Fibroblast of skin of right quadriceps (primary cell): ENCODE measurements at regions not wholly inside any gene's neighbourhood (a gene's known extent, or its start where the extent isn't known, plus 50 kb on each side); places are given as distances from the start of the nearest gene placed in this dataset.

Experiments
- DNase-seq: peaks from one replicate; pipeline ENCODE4 v3.0.0-alpha.2; 2013

DNA sequence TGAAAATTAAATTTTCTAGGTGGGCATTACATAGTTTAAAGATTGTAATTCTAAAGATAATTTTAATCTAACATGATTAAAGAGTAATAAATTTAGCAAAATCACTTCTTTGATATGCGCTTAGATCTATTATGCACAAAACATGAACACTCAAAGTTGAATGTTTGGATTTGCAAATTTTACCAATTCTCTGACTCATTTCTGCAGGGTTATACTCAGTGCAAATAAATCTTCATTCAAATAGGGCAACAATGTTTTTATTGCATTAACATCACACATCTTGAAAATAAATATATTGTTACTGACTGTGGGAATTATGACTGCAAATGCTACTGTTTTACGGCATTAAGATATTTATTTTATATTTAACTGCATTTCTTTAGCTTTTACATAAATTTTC is 110.7 kb downstream of the OGFRL1 start:
- DNase-seq = no peak

DNA sequence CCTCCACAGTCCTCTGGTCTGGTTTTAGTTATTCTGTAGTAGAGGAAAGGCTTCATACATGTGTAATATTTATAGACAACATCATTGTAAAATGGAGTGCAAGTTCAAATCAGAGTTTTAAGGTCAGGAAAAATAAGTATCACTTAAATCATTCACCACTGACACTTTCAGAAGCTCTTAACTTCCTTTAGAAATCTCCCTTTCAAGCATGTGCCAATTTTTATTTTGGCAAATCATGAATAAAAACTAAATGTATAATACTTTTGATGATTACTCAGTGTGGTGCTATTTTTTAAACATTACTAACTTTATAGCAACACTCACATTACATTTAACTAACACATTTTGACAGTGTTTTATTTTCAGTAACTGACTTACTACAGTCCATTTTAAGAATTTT is 112.2 kb downstream of the OGFRL1 start:
- peak; percentile 31 for DNase-seq

- no peak for DNase-seq
Measured at GRCh38 chr6:71402096-71402495, 113.5 kb downstream of the OGFRL1 start.

- no peak for DNase-seq
Measured at GRCh38 chr6:71403422-71404134, 115.0 kb downstream of the OGFRL1 start.

- DNase-seq = peak; percentile 70
Measured at GRCh38 chr6:71404145-71404966, 115.7 kb downstream of the OGFRL1 start.

- no peak for DNase-seq
Measured at GRCh38 chr6:71404967-71405278, 116.3 kb downstream of the OGFRL1 start.

DNA sequence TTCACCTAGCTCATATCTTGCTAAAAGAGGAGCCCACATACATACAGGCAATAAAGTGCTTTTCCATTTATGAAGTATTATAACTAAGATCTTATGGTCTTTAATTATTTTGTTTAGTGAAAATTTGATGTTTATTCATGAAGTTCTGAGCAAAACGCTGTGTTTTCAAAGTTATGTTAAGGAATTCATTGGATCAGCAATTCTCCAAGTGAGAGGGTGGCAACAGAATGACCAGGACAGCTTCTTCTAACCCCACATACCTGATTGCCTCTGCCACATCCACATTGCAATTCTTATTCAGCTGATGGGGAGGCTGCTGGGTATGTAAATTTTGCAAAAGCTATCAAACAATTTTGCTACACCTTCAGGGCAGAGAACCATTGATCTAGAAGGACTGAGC is 116.8 kb downstream of the OGFRL1 start:
- no peak for DNase-seq

GRCh38 chr6:71406865-71407860 is 118.6 kb downstream of the OGFRL1 start:
- no peak for DNase-seq

- no peak for DNase-seq
Measured at GRCh38 chr6:71408787-71409723, 120.4 kb downstream of the OGFRL1 start.

GRCh38 chr6:71410164-71410566 is 121.6 kb downstream of the OGFRL1 start:
- no peak for DNase-seq

DNA sequence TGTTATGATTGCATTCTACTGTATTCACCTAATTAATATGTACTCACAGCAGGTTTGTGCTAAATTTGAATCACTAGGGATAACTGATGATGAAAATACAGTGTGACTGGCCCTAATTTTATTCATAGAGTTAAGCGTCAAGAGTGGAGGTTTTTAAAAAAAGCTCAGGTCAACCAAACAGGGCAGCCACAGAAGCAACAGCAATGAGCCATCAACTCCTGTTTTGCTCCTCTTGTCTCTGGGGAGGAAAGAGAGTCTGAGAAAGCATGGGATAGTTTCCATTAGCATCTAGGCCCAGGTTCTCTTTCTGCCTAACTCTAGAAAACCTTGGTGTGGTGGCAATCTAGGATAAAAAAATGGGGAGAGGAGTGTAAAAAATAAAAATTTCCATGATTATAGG is 122.1 kb downstream of the OGFRL1 start:
- no peak for DNase-seq

DNA sequence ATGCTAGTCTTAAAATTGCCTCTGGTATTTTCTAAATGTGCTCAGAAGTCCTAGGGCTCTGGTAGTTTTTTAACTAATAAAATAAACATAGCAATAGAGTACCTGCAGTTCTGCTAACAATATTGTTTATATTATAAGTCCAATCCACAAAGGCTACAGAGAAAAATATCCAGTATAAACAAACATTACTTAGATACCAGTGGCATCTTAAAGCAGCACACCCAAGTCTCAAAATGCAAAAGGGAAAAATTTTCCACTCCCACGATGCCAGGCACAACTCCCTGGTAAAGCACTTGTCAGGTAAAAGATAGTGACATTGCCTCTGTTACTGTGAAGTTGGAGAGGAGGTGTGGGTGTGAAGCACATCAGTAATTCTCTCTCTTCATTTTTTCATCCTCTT is 123.3 kb downstream of the OGFRL1 start:
- DNase-seq = no peak

- no peak for DNase-seq
Measured at GRCh38 chr6:71412559-71413140, 124.0 kb downstream of the OGFRL1 start.

DNA sequence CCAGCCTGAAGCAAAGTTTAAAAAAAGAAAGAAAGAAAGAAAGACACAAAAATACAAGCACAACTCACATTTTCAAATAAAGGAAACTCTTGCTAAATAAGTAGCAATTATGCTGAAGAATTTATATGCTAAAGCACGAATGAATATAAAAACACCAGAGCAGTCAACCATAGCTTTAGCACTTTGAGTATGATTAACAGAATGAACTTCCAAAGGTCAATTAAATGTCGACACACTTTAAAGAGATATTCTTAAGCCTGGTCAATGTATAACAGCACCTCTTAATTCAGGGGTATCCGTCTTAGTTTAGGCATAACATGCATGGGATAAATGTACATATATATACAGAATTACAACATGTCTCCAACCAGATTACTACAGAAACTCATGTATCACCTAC is 125.9 kb downstream of the OGFRL1 start:
- DNase-seq = no peak

DNA sequence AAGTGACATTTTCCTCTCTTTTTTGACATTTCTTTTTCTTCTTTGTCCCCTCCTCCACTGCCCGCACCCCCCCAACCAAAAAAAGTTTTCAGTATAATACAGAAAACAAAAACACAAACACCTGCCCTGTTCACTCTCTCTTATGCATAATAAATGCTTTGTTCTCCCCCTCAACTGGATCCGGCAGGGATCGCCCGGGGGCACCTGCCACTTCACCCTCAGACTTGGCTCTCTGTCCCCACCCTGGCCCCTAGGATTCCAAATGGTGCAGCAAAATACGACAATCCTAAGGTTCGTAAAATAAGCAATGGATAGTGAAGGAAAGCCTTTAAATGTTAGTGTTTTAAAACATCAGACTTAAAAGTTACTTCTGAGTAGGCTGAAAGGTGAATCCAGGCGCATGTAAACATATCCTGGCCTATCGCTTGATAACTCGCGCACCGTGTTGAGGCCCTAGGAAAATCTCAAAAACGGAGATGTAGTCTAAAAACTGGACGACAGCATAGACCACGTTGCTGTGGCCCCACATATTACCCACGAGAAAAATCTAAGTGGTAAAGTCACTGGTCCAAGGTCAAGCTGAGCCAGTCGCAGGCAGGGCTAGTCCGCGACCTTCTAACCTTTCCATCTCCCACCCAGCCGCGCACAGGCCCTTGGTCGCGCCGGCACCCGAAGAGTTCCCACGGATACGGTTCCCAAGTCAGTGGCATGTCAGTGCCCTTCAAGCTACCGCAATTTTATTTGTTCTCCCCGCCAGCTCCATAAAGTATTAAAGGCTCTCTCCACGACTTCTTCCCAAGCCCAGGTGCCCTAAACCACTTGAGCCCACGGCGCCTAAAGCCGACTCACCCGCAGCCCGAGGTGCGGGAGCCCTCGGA is 130.8 kb downstream of the OGFRL1 start:
- no peak for DNase-seq

- peak; percentile 27 for DNase-seq
Measured at GRCh38 chr6:71420095-71420692, 131.6 kb downstream of the OGFRL1 start.

- peak; percentile 92 for DNase-seq
Measured at GRCh38 chr6:71420693-71421328, 132.2 kb downstream of the OGFRL1 start.

GRCh38 chr6:71421611-71422010 is 133.0 kb downstream of the OGFRL1 start:
- DNase-seq = no peak

- no peak for DNase-seq
Measured at GRCh38 chr6:71430018-71430417, 141.4 kb downstream of the OGFRL1 start.

DNA sequence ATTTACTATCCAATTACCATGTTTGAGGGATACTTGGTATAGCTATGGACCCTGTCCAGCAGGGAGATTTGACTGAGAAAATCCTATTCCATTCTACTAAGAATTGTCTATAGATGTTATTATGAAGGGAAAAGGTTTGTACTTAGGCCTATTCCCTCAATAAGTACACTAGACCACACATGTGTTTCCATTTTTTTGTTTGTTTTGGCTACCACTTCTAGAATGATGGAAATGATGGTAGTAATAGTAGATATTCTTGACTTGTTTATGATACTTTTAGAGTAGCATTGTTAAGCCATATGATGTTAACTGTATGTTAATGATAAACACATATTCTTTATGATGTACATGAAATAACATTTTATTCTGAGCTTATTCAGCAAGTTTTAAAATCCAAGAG is 144.8 kb downstream of the OGFRL1 start:
- no peak for DNase-seq
